CD4-positive, alpha-beta T cell (primary cell): ENCODE measurements at regions not wholly inside any gene's neighbourhood (a gene's known extent, or its start where the extent isn't known, plus 50 kb on each side); places are given as distances from the start of the nearest gene placed in this dataset.

ENCODE experiments used
- ATAC-seq: fragments of 200-7000 bp; cut with Tn5 transposase; one replicate; pipeline ENCODE4 v1.10.0; 2022; ENCODE audit warnings: mild to moderate bottlenecking; ENCODE audit not compliant: poor library complexity
- CTCF ChIA-PET: fragments of 350-600 bp; sonication (Branson Sonifier 250); formaldehyde crosslinking; loops from one replicate; lab custom pipeline; 2021; ENCODE audit warnings: antibody characterized with exemption, inconsistent platforms; lab: Charles Lee
- POLR2A ChIA-PET: fragments of 350-600 bp; sonication (Branson Sonifier 250); formaldehyde crosslinking; loops from one replicate; lab custom pipeline; 2021; ENCODE audit warnings: antibody characterized with exemption, inconsistent platforms; lab: Charles Lee
- DNase-seq, 14 experiments: peaks; one replicate each; pipeline ENCODE4 v3.0.0-alpha.2; 2013 to 2020; ENCODE audit warnings: mixed read lengths in 2 of 14
- H3K27ac ChIP-seq, 2 donors: one replicate each; pipeline versions ENCODE4 v1.5.1 to v1.7.0; 2013; ENCODE audit warnings: low read length in 2 of 2, low read depth in 1 of 2, mild to moderate bottlenecking in 1 of 2
- H3K27me3 ChIP-seq, 2 experiments: 1 replicate in 1 of 2; 2 replicates in 1 of 2; pipeline versions ENCODE4 v1.6.1 to v1.7.0; 2013; ENCODE audit warnings: low read length in 2 of 2, control low read depth in 1 of 2, mild to moderate bottlenecking in 1 of 2, moderate library complexity in 1 of 2; ENCODE audit not compliant: insufficient read depth in 2 of 2, control insufficient read depth in 1 of 2
- H3K36me3 ChIP-seq: one replicate; pipeline ENCODE4 v1.6.1; 2013; ENCODE audit warnings: low read length, control low read depth; ENCODE audit not compliant: insufficient read depth
- H3K4me1 ChIP-seq: one replicate; pipeline ENCODE4 v1.6.1; 2013; ENCODE audit warnings: low read length, control low read depth; ENCODE audit not compliant: insufficient read depth
- H3K4me3 ChIP-seq: one replicate; pipeline ENCODE4 v1.5.1; 2013; ENCODE audit warnings: mild to moderate bottlenecking, low read length, moderate library complexity
- H3K9me3 ChIP-seq, 2 experiments: 1 replicate in 1 of 2; 2 replicates in 1 of 2; pipeline versions ENCODE4 v1.6.1 to v1.7.0; 2013; ENCODE audit warnings: low read length in 2 of 2, mild to moderate bottlenecking in 2 of 2, control low read depth in 1 of 2, moderate library complexity in 1 of 2; ENCODE audit not compliant: control insufficient read depth in 1 of 2, insufficient read depth in 1 of 2
- H3K27ac Mint-ChIP-seq: one replicate; pipeline ENCODE4 v1.8.0; 2020; ENCODE audit warnings: mixed read lengths
- H3K27me3 Mint-ChIP-seq: one replicate; pipeline ENCODE4 v1.8.0; 2021; ENCODE audit warnings: mixed read lengths
- H3K36me3 Mint-ChIP-seq: one replicate; pipeline ENCODE4 v1.8.0; 2021; ENCODE audit warnings: low read depth, mixed read lengths
- H3K4me1 Mint-ChIP-seq: one replicate; pipeline ENCODE4 v1.8.0; 2021; ENCODE audit warnings: low read depth, mixed read lengths
- H3K4me3 Mint-ChIP-seq: one replicate; pipeline ENCODE4 v1.8.0; 2020; ENCODE audit warnings: mild to moderate bottlenecking, mixed read lengths
- H3K9me3 Mint-ChIP-seq: one replicate; pipeline ENCODE4 v1.8.0; 2020; ENCODE audit warnings: mixed read lengths
- CTCF ChIP-seq: fragments of 200-600 bp; IDR thresholded peaks from one replicate; pipeline ENCODE4 v1.8.0; 2022; ENCODE audit warnings: antibody characterized with exemption, mild to moderate bottlenecking
- intact Hi-C, 2 experiments: fragments of 100-400 bp; cut with DNase I in 1 of 2; cut with micrococcal nuclease in 1 of 2; formaldehyde crosslinking; loops; one replicate each; pipeline versions ENCODE4 v1.15.1 to v1.9.0; 2023 to 2025; cut with DNase I, micrococcal nuclease
- microRNA-seq: library from miRNA; unstranded; fragments of <30 nt; microRNA quantifications from one replicate; pipeline ENCODE4 v1.2.0, GENCODE V29; 2021; ENCODE audit warnings: borderline microRNAs expressed, borderline replicate concordance

- no peaks in the 10 kb centered on the region for H3K27me3 ChIP-seq
- intact Hi-C loops, result no loop called here
- no peak for TF ChIP-seq CTCF
Measured at GRCh38 chrX:150310417-150310816, 52.7 kb upstream of the MAMLD1 start.

GRCh38 chrX:150310881-150311280 lies 52.2 kb upstream of the MAMLD1 start:
- intact Hi-C loops, result no loop called here
- Histone ChIP-seq H3K36me3 (no peaks in the 10 kb centered on the region), H3K27ac (no peak overlapping the region), H3K27me3 (no peaks in the 10 kb centered on the region), H3K4me1 (no peaks in the 10 kb centered on the region), H3K4me3 (no peak overlapping the region), H3K9me3 (no peaks in the 10 kb centered on the region)
- Mint-ChIP-seq H3K9me3 (no peaks in the 10 kb centered on the region), H3K27ac (no peak overlapping the region), H3K4me1 (no peaks in the 10 kb centered on the region), H3K36me3 (no peaks in the 10 kb centered on the region), H3K4me3 (no peak overlapping the region), H3K27me3 (no peaks in the 10 kb centered on the region)
- DNase-seq, result no peak
- POLR2A ChIA-PET, result no interaction called here
- ATAC-seq, result no peak
- CTCF ChIA-PET, result interaction anchor here (0.6 kb wide), 1 partner anchor 24 kb away, joined by 3 read pairs; no protein-coding TSS in a partner anchor
- no peak for TF ChIP-seq CTCF

More at GRCh38 chrX:150310417-150310816, 52.7 kb upstream of the MAMLD1 start:
- H3K27me3 Mint-ChIP-seq, result no peaks in the 10 kb centered on the region
- no peaks in the 10 kb centered on the region for H3K36me3 Mint-ChIP-seq
- ChIA-PET CTCF (no interaction called here), POLR2A (no interaction called here)
- no peak overlapping the region for H3K27ac ChIP-seq
- H3K4me3 Mint-ChIP-seq, result no peak overlapping the region
- ATAC-seq, result no peak
- H3K4me3 ChIP-seq, result no peak overlapping the region
- DNase-seq, result no peak
- H3K27ac Mint-ChIP-seq, result no peak overlapping the region
- H3K4me1 Mint-ChIP-seq, result no peaks in the 10 kb centered on the region
- H3K36me3 ChIP-seq, result no peaks in the 10 kb centered on the region
- no peaks in the 10 kb centered on the region for H3K9me3 Mint-ChIP-seq
- H3K4me1 ChIP-seq, result no peaks in the 10 kb centered on the region
- H3K9me3 ChIP-seq, result no peaks in the 10 kb centered on the region

- Mint-ChIP-seq H3K27ac (no peak overlapping the region), H3K36me3 (no peaks in the 10 kb centered on the region), H3K4me3 (no peak overlapping the region), H3K9me3 (no peaks in the 10 kb centered on the region), H3K27me3 (no peaks in the 10 kb centered on the region), H3K4me1 (no peaks in the 10 kb centered on the region)
- Histone ChIP-seq H3K9me3 (no peaks in the 10 kb centered on the region), H3K36me3 (no peaks in the 10 kb centered on the region), H3K4me1 (no peaks in the 10 kb centered on the region), H3K27ac (no peak overlapping the region), H3K4me3 (no peak overlapping the region), H3K27me3 (no peaks in the 10 kb centered on the region)
- intact Hi-C loops, result no loop called here
- CTCF ChIA-PET, result no interaction called here
- TF ChIP-seq CTCF, result no peak
- POLR2A ChIA-PET, result no interaction called here
- ATAC-seq (no peak), DNase-seq (no peak)
Measured at GRCh38 chrX:150312931-150313330, 50.2 kb upstream of the MAMLD1 start.

Small RNA genes lying in the stretch of these regions (microRNA-seq; reads per million reads assigned to microRNA genes)
- 2.0 reads per million, percentile 5 among the genes with 10 or more reads in this experiment for gene MIR2114
